GM04503 (cell line): ENCODE measurements at regions not wholly inside any gene's neighbourhood (a gene's known extent, or its start where the extent isn't known, plus 50 kb on each side); places are given as distances from the start of the nearest gene placed in this dataset.

Experiments
- DNase-seq: peaks from one replicate; pipeline ENCODE4 v3.0.0-alpha.2; 2012; ENCODE audit warnings: low read depth

GRCh38 chr11:59302991-59303390 lies 55.7 kb upstream of the OR5AN1 start:
- DNase-seq, result no peak

- DNase-seq, result no peak
Observed at GRCh38 chr11:59295435-59295834, 63.3 kb upstream of the OR5AN1 start.

GRCh38 chr11:59292611-59293010 lies 66.1 kb upstream of the OR5AN1 start:
- no peak for DNase-seq

GRCh38 chr11:59291228-59291627 lies 67.5 kb upstream of the OR5AN1 start:
- DNase-seq, result no peak

- no peak for DNase-seq
Observed at GRCh38 chr11:59289356-59290181, 69.1 kb upstream of the OR5AN1 start.

- DNase-seq, result no peak
Observed at GRCh38 chr11:59285716-59286260, 72.9 kb upstream of the OR5AN1 start.

GRCh38 chr11:59284773-59285129 lies 72.0 kb upstream of the MPEG1 start:
- no peak for DNase-seq

GRCh38 chr11:59283825-59284772 lies 71.4 kb upstream of the MPEG1 start:
- peak; percentile 7 for DNase-seq

GRCh38 chr11:59283311-59283710 lies 70.6 kb upstream of the MPEG1 start:
- DNase-seq, result no peak

GRCh38 chr11:59281177-59281576 lies 68.5 kb upstream of the MPEG1 start:
- DNase-seq, result no peak

GRCh38 chr11:59273373-59273841 lies 60.7 kb upstream of the MPEG1 start:
- no peak for DNase-seq

GRCh38 chr11:59272771-59273372 lies 60.1 kb upstream of the MPEG1 start:
- DNase-seq, result no peak

GRCh38 chr11:59271811-59272327 lies 59.1 kb upstream of the MPEG1 start:
- DNase-seq, result no peak

GRCh38 chr11:59271247-59271755 lies 58.6 kb upstream of the MPEG1 start:
- DNase-seq, result no peak

- no peak for DNase-seq
Observed at GRCh38 chr11:59267736-59268475, 55.2 kb upstream of the MPEG1 start.

GRCh38 chr11:59267196-59267595 lies 54.5 kb upstream of the MPEG1 start:
- DNase-seq, result no peak

- DNase-seq, result no peak
Observed at GRCh38 chr11:59266491-59266890, 53.8 kb upstream of the MPEG1 start.

GRCh38 chr11:59265735-59266134 lies 53.0 kb upstream of the MPEG1 start:
- no peak for DNase-seq

- no peak for DNase-seq
Observed at GRCh38 chr11:59264736-59265135, 52.0 kb upstream of the MPEG1 start.

- DNase-seq, result no peak
Observed at GRCh38 chr11:59263225-59263894, 50.6 kb upstream of the MPEG1 start.
